Uterus (tissue), 3 donors: ENCODE measurements at regions not wholly inside any gene's neighbourhood (a gene's known extent, or its start where the extent isn't known, plus 50 kb on each side); places are given as distances from the start of the nearest gene placed in this dataset.

Experiments
- DNase-seq, 2 donors: peaks; one replicate each; pipeline ENCODE4 v3.0.0-alpha.2; 2019 to 2020
- H3K27ac ChIP-seq, 2 donors: fragments of 200-600 bp; sonication (generic); 1 replicate in 1 of 2; 2 replicates in 1 of 2; pipeline ENCODE4 v1.5.1; 2016 to 2018
- H3K27me3 ChIP-seq, 2 donors: fragments of 200-600 bp; sonication (generic); one replicate each; pipeline ENCODE4 v1.5.1; 2018 to 2019; ENCODE audit warnings: control low read depth in 1 of 2
- H3K36me3 ChIP-seq, 2 donors: fragments of 200-600 bp; sonication (generic); one replicate each; pipeline ENCODE4 v1.5.1; 2019; ENCODE audit warnings: control low read depth in 1 of 2
- H3K4me1 ChIP-seq, 2 donors: fragments of 200-600 bp; sonication (generic); one replicate each; pipeline ENCODE4 v1.5.1; 2018 to 2019; ENCODE audit warnings: control low read depth in 1 of 2
- H3K4me3 ChIP-seq, 2 donors: fragments of 200-600 bp; sonication (generic); 1 replicate in 1 of 2; 2 replicates in 1 of 2; pipeline ENCODE4 v1.5.1; 2018 to 2019; ENCODE audit warnings: mild to moderate bottlenecking in 1 of 2
- H3K9me3 ChIP-seq, 2 donors: fragments of 200-600 bp; sonication (generic); one replicate each; pipeline ENCODE4 v1.5.1; 2019; ENCODE audit warnings: control low read depth in 1 of 2
- POLR2A ChIP-seq, 2 donors: fragments of 450-650 bp; IDR thresholded peaks; one replicate each; pipeline ENCODE4 v1.6.1; 2016; ENCODE audit warnings: antibody characterized with exemption in 2 of 2, mild to moderate bottlenecking in 1 of 2, moderate library complexity in 1 of 2
- intact Hi-C: fragments of 100-400 bp; cut with DNase I; formaldehyde crosslinking; loops from one replicate; pipeline ENCODE4 v1.15.1; 2023; ENCODE audit warnings: low total_unique reads
- TF ChIP-seq, protein P1 (sequence below), 4 experiments: fragments of 200-600 bp in 2 of 4; fragments of 450-650 bp in 2 of 4; sonication (generic) in 2 of 4; IDR thresholded peaks; one replicate each; pipeline ENCODE4 v1.5.1; 2016 to 2019; ENCODE audit warnings: antibody characterized with exemption in 4 of 4, mild to moderate bottlenecking in 2 of 4, moderate library complexity in 1 of 4
- donor health status: DM: yes; HTN: yes; CAD: no.

- TF ChIP-seq, protein P1, sequence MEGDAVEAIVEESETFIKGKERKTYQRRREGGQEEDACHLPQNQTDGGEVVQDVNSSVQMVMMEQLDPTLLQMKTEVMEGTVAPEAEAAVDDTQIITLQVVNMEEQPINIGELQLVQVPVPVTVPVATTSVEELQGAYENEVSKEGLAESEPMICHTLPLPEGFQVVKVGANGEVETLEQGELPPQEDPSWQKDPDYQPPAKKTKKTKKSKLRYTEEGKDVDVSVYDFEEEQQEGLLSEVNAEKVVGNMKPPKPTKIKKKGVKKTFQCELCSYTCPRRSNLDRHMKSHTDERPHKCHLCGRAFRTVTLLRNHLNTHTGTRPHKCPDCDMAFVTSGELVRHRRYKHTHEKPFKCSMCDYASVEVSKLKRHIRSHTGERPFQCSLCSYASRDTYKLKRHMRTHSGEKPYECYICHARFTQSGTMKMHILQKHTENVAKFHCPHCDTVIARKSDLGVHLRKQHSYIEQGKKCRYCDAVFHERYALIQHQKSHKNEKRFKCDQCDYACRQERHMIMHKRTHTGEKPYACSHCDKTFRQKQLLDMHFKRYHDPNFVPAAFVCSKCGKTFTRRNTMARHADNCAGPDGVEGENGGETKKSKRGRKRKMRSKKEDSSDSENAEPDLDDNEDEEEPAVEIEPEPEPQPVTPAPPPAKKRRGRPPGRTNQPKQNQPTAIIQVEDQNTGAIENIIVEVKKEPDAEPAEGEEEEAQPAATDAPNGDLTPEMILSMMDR (IDR thresholded peaks at IDR 0.05) = no peak
- no peak for TF ChIP-seq POLR2A (IDR thresholded peaks at IDR 0.05)
- no peak overlapping the region for H3K4me3 ChIP-seq
- no peaks in the 10 kb centered on the region for H3K27me3 ChIP-seq
- no peak for DNase-seq
- H3K36me3 ChIP-seq = no peaks in the 10 kb centered on the region
- H3K27ac ChIP-seq = no peak overlapping the region
- intact Hi-C loops = no loop called here
- H3K4me1 ChIP-seq = no peaks in the 10 kb centered on the region
- no peaks in the 10 kb centered on the region for H3K9me3 ChIP-seq
Observed at GRCh38 chr9:75210215-75210614, 121.9 kb downstream of the OSTF1 start.

DNA sequence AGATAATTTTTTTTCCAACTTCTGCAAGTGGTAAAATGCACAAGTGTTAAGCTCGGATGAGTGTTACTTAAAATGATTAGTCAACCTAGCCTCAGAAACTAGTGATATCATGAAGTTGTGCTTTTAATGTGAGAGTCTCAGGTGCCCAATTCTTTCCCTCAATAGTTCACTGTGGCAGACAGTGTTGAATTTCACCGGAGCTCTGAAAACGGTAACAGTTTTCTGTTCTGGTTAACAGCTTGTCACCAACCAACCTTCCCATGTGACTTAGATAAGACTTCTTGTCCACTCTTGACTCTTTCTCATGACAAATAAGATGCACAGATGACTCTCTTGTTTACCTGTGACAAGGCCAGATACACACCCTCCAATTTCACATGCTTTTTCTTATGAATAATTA is 125.5 kb downstream of the OSTF1 start:
- Histone ChIP-seq H3K27me3 (no peaks in the 10 kb centered on the region), H3K9me3 (no peaks in the 10 kb centered on the region), H3K4me3 (no peak overlapping the region), H3K27ac (no peak overlapping the region), H3K36me3 (no peaks in the 10 kb centered on the region), H3K4me1 (no peaks in the 10 kb centered on the region)
- no peak for DNase-seq
- intact Hi-C loops = no loop called here
- no peak for TF ChIP-seq POLR2A (IDR thresholded peaks at IDR 0.05)
- TF ChIP-seq, protein P1 (IDR thresholded peaks at IDR 0.05) = no peak

DNA sequence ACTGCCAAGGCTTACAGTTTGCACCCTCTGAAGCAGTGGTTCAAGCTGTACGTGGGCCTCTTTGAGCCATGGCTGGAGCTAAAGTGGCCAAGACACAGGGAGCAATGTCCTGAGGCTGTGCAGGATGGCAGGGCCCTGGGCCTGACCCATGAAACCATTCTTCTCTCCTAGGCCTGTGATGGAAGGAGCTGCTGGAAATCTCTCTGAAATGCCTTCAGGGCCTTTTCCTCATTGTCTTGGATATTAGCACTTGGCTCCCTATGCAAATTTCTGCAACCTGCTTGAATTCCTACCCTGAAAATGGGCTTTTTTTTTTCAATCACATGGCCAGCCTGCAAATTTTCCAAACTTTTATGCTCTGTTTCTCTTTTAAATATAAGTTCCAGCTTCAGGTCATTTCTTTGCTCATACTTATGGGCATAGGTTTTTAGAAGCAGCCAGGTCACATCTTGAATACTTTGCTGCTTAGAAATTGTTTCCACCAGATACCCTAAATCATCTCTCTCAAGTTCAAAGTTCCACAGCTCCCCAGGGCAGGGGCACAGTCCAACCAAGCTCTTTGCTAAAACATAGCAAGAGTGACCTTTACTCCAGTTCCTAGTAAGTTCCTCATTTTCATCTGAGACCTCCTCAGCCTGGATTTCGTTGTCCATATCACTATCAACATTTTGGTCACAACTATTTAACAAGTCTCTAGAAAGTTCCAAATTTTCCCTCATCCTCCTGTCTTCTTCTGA is 138.3 kb downstream of the OSTF1 start:
- H3K36me3 ChIP-seq = no peaks in the 10 kb centered on the region
- no peak overlapping the region for H3K27ac ChIP-seq
- H3K9me3 ChIP-seq = no peaks in the 10 kb centered on the region
- DNase-seq = no peak
- H3K27me3 ChIP-seq = no peaks in the 10 kb centered on the region
- intact Hi-C loops = no loop called here
- H3K4me3 ChIP-seq = no peak overlapping the region
- no peaks in the 10 kb centered on the region for H3K4me1 ChIP-seq
- TF ChIP-seq, protein P1 (IDR thresholded peaks at IDR 0.05) = no peak
- no peak for TF ChIP-seq POLR2A (IDR thresholded peaks at IDR 0.05)

DNA sequence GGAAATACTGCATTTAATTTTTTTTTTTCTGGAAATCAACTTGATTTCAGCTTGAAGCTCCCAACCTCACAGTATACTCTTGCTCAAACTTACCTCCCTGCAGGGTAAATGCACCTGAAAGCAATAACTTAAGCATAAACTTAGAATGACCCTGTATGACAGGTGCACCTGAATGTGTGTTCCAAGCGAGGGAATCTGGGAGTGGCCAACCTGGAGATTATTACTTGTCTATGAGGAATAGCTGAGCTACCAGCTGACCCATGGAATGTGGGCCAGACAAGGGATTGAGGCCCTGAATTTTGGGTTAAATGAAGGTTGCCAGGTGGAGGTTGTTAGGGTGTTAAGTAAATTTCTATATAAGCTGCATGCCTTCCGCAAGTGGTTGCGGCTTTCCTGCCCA is 140.6 kb downstream of the OSTF1 start:
- TF ChIP-seq, protein P1 (IDR thresholded peaks at IDR 0.05) = no peak
- no peak for TF ChIP-seq POLR2A (IDR thresholded peaks at IDR 0.05)
- intact Hi-C loops = no loop called here
- DNase-seq = no peak
- no peaks in the 10 kb centered on the region for H3K36me3 ChIP-seq
- H3K27me3 ChIP-seq = no peaks in the 10 kb centered on the region
- no peaks in the 10 kb centered on the region for H3K9me3 ChIP-seq
- H3K4me1 ChIP-seq = no peaks in the 10 kb centered on the region
- no peak overlapping the region for H3K4me3 ChIP-seq
- H3K27ac ChIP-seq = no peak overlapping the region

DNA sequence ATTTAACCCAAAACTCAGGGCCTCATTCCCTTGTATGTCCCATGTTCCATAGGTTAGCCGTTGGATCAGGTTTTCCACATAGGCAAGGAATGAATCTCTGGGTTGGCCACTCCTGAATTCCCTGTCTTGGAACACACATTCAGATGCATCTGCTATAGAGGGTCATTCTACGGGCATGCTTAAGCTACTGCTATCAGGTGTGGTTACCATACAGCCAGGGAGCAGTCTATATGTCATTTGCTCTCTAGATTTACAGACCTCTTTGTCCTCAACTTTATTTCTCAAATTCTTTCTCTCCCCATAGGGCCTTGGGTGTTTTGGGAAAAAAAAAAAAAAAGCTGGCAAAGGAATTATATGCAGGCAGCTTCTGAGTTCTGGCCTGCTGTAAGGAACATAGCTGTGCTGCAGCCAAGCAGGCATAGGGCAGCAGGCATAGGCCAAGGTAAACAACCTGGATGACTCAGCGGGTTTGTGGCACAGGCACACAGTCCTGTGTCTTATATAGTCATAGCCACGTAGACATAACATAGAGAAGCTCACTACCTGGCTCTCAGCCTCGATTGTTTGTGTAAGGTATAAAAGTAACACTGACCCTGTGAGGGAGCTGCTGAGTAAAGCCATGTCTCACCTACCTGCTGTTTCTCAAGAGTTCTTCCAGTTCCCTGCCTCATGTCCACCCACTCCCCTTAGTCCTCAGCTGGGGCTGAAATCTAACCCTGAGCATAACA is 141.5 kb downstream of the OSTF1 start:
- Histone ChIP-seq H3K4me1 (no peaks in the 10 kb centered on the region), H3K36me3 (no peaks in the 10 kb centered on the region), H3K9me3 (no peaks in the 10 kb centered on the region), H3K27me3 (no peaks in the 10 kb centered on the region), H3K27ac (no peak overlapping the region), H3K4me3 (no peak overlapping the region)
- intact Hi-C loops = no loop called here
- no peak for DNase-seq
- TF ChIP-seq, protein P1 (IDR thresholded peaks at IDR 0.05) = no peak
- TF ChIP-seq POLR2A (IDR thresholded peaks at IDR 0.05) = no peak
